ENCODE measurements at regions not wholly inside any gene's neighbourhood (a gene's known extent, or its start where the extent isn't known, plus 50 kb on each side); places are given as distances from the start of the nearest gene placed in this dataset.

DNA sequence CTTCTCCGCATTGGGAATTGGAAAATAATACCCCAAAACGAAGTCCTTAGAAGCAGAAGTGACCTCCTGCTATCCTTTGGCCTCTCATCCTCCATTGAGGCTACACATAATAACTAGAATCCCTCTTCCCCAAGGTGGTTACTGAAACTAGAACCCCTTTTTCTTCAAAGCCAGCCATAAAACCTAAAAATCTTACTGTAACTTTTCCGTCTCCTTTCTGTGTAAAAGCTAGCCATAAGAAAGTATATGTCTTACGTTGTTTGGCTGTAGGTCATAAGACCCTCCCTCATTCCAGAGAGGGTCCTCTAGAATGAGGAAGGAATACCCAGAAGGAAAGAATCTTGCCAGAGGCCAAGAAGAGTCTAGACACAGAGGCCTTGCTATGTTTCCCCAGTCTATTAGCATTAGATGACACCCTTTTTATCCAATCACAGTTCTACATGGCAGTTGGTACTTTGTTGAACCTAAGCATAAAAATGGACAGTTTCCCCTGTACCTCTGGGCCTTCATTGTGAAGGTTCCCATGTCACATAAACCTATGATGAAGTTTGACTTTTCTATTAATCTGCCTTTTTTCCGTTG lies 133.9 kb upstream of the BTN3A2 start:
- no CpG with 5 or more reads among the region's 5 CpGs for WGBS (ENCODE audit: extremely low coverage, insufficient coverage, insufficient read length)
- Histone ChIP-seq H4K12ac (ENCODE audit: low read depth, low read length) (no peak overlapping the region), H3K27ac (ENCODE audit: low read depth, low read length) (no peak overlapping the region), H3K9ac (ENCODE audit: low read length) (no peak overlapping the region), H4K8ac (ENCODE audit: low read depth, low read length) (no peak overlapping the region), H2BK120ac (ENCODE audit: insufficient read depth, low read length, poor library complexity) (no peak overlapping the region), H3K4me1 (ENCODE audit: control insufficient read depth in 1 of 2, insufficient read depth in 2 of 2, low read length in 2 of 2) (peaks cover 2 to 3% of the 10 kb centered on the region in 2 experiments), H3K79me2 (ENCODE audit: control insufficient read depth, insufficient read depth, low read length, poor library complexity) (peaks cover 7% of the 10 kb centered on the region), H3K4me2 (ENCODE audit: low read length) (no peak overlapping the region), H2AFZ (ENCODE audit: insufficient read depth, low read length, poor library complexity) (no peak overlapping the region), H3K4me3 (ENCODE audit: low read depth, low read length) (no peak overlapping the region), H3K4ac (ENCODE audit: low read depth, low read length) (no peak overlapping the region), H3K23ac (ENCODE audit: low read length) (no peak overlapping the region), H3K36me3 (ENCODE audit: control insufficient read depth in 1 of 2, insufficient read depth in 2 of 2, low read length in 2 of 2) (no peaks in the 10 kb centered on the region), H3K14ac (ENCODE audit: low read length) (no peak overlapping the region), H2BK5ac (ENCODE audit: low read depth, low read length, poor library complexity) (no peak overlapping the region), H3K27me3 (ENCODE audit: insufficient read depth, low read length) (no peaks in the 10 kb centered on the region), H3K9me3 (ENCODE audit: insufficient read depth, low read depth, low read length) (no peaks in the 10 kb centered on the region), H2BK12ac (ENCODE audit: low read length) (no peak overlapping the region), H3K79me1 (ENCODE audit: low read length) (peaks cover 9% of the 10 kb centered on the region), H4K91ac (ENCODE audit: low read depth, low read length) (no peak overlapping the region), H2AK5ac (ENCODE audit: low read length) (no peak overlapping the region), H3K18ac (ENCODE audit: low read length) (no peak overlapping the region)
- no peak for DNase-seq

DNA sequence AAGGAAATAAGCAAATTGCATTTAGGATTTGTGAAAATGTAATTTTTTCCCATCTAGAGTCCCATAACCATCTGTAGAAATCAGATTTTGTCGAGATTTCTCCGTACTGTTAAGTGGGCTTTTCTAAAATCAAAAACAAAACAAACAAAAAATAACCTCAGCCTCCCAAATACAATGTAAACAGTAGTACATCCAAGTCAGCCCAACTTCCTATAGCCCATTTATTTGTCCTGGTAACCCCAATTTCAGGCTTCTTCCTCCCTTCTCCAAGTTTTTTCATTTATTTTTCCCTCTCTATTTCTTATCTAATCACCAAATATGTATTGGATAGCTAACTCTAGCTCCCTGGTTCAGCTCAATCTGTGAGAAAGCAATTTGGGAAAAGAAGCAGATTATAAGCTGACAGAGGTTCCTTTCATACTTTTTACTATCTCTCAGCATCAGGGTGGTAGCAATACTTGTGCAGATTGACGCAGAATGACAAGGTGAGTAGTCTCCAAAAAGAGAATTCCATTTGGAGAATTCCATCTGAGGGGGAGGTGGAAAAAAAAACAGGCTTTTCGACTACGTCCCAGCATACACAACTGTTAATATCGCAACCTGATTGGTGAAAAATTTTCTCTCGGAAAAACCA lies 132.6 kb upstream of the BTN3A2 start:
- Histone ChIP-seq H2AFZ (ENCODE audit: insufficient read depth, low read length, poor library complexity) (no peak overlapping the region), H3K9ac (ENCODE audit: low read length) (no peak overlapping the region), H3K79me1 (ENCODE audit: low read length) (peaks cover 9% of the 10 kb centered on the region), H3K4me2 (ENCODE audit: low read length) (peak overlapping the region; percentile 71), H4K8ac (ENCODE audit: low read depth, low read length) (no peak overlapping the region), H3K9me3 (ENCODE audit: insufficient read depth, low read depth, low read length) (no peaks in the 10 kb centered on the region), H2BK120ac (ENCODE audit: insufficient read depth, low read length, poor library complexity) (no peak overlapping the region), H3K79me2 (ENCODE audit: control insufficient read depth, insufficient read depth, low read length, poor library complexity) (peaks cover 7% of the 10 kb centered on the region), H2AK5ac (ENCODE audit: low read length) (no peak overlapping the region), H3K4me1 (ENCODE audit: control insufficient read depth in 1 of 2, insufficient read depth in 2 of 2, low read length in 2 of 2) (peaks cover 2 to 3% of the 10 kb centered on the region in 2 experiments), H3K27ac (ENCODE audit: low read depth, low read length) (peak overlapping the region; percentile 19), H4K91ac (ENCODE audit: low read depth, low read length) (no peak overlapping the region), H3K14ac (ENCODE audit: low read length) (no peak overlapping the region), H2BK12ac (ENCODE audit: low read length) (no peak overlapping the region), H2BK5ac (ENCODE audit: low read depth, low read length, poor library complexity) (no peak overlapping the region), H3K4me3 (ENCODE audit: low read depth, low read length) (no peak overlapping the region), H3K27me3 (ENCODE audit: insufficient read depth, low read length) (no peaks in the 10 kb centered on the region), H3K36me3 (ENCODE audit: control insufficient read depth in 1 of 2, insufficient read depth in 2 of 2, low read length in 2 of 2) (no peaks in the 10 kb centered on the region), H3K4ac (ENCODE audit: low read depth, low read length) (no peak overlapping the region), H3K18ac (ENCODE audit: low read length) (no peak overlapping the region), H3K23ac (ENCODE audit: low read length) (no peak overlapping the region), H4K12ac (ENCODE audit: low read depth, low read length) (no peak overlapping the region)
- no CpG with 5 or more reads among the region's 7 CpGs for WGBS (ENCODE audit: extremely low coverage, insufficient coverage, insufficient read length)
- peak in 1 of 2 donors; percentile 71 for DNase-seq

DNA sequence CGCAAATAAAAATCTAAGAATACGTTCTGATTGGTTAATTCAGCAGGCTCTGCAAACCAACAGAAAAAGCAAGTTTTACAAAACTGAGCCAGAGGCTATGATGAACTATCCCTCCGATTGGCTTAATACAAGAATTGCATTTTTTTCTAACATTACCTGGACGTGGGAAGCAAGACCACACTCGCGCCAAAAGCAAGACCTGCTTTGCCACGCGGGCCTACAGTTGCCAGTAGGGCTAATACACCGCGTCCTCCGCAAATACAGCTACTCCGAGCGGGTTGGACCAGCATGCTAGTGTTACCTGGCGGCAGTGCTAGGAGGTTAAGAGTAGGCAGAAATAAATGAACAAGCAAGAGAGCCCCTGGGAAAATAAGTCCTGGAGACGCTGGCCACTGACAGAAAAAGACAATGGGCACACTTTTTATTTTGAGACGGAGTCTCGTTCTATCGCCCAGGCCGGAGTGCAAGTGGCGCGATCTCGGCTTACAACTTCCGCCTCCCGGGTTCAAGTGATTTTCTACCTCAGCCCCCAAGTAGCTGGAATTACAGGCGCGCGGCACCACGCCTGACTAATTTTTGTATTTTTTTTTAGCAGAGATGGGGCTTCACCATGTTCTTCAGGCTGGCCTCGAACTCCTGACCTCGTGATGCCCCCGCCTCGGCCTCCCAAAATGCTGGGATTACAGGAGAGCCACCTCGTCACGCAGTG lies 131.9 kb upstream of the BTN3A2 start:
- Histone ChIP-seq H3K79me2 (ENCODE audit: control insufficient read depth, insufficient read depth, low read length, poor library complexity) (peaks cover 7% of the 10 kb centered on the region), H2BK5ac (ENCODE audit: low read depth, low read length, poor library complexity) (peak overlapping the region; percentile 36), H2AFZ (ENCODE audit: insufficient read depth, low read length, poor library complexity) (peak overlapping the region; percentile 76), H2BK12ac (ENCODE audit: low read length) (no peak overlapping the region), H3K4me3 (ENCODE audit: low read depth, low read length) (peak overlapping the region; percentile 49), H4K8ac (ENCODE audit: low read depth, low read length) (peak overlapping the region; percentile 18), H3K4me2 (ENCODE audit: low read length) (peak overlapping the region; percentile 71), H4K12ac (ENCODE audit: low read depth, low read length) (peak overlapping the region; percentile 47), H3K9ac (ENCODE audit: low read length) (peak overlapping the region; percentile 41), H2BK120ac (ENCODE audit: insufficient read depth, low read length, poor library complexity) (peak overlapping the region; percentile 11), H3K36me3 (ENCODE audit: control insufficient read depth in 1 of 2, insufficient read depth in 2 of 2, low read length in 2 of 2) (no peaks in the 10 kb centered on the region), H3K23ac (ENCODE audit: low read length) (no peak overlapping the region), H3K9me3 (ENCODE audit: insufficient read depth, low read depth, low read length) (no peaks in the 10 kb centered on the region), H2AK5ac (ENCODE audit: low read length) (no peak overlapping the region), H3K27ac (ENCODE audit: low read depth, low read length) (peak overlapping the region; percentile 39), H3K4ac (ENCODE audit: low read depth, low read length) (peak overlapping the region; percentile 70), H3K14ac (ENCODE audit: low read length) (peak overlapping the region; percentile 72), H3K4me1 (ENCODE audit: control insufficient read depth in 1 of 2, insufficient read depth in 2 of 2, low read length in 2 of 2) (peaks cover 2 to 3% of the 10 kb centered on the region in 2 experiments), H3K79me1 (ENCODE audit: low read length) (peaks cover 9% of the 10 kb centered on the region), H3K18ac (ENCODE audit: low read length) (peak overlapping the region; percentile 14), H4K91ac (ENCODE audit: low read depth, low read length) (peak overlapping the region; percentile 53), H3K27me3 (ENCODE audit: insufficient read depth, low read length) (no peaks in the 10 kb centered on the region)
- no CpG with 5 or more reads among the region's 34 CpGs for WGBS (ENCODE audit: extremely low coverage, insufficient coverage, insufficient read length)
- peak; percentile 54 to 96 for DNase-seq

DNA sequence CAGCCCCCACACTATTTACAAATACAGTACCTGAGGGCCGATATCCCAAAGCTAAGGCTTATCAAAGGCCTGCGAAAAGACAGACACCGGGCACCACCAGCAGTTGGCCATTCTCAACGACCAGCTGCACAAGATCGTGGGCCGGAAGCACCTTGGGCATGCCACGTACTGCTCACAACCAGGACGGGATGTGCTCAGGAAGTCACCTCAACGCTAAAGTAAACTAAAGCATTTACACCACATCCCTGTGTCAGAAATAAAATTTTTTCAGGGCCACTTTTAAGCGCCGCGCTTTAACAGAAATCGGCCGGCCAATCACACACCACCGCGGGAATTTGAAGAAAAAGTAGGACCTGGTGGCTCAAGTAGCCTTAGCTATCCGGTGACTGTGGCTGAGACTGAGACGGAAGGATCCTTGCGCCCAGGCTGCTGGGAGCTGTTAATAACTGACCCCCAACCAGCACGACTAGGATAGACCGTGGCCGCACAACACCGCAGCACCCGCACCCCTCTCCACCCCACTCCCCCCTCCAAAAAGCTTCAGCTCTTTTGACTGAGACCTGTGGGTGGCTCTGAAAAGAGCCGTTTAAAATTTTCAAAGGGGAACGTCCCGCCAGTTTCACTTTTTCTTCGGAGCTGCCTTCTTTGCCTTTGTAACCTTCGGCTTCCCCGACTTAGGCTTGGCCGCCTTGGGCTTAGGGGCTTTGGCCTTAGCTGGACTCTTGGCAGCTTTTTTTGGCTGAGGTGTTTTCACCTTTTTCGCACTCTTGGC lies 131.2 kb upstream of the BTN3A2 start:
- peak overlapping the region; percentile 39 for H3K27ac ChIP-seq (ENCODE audit: low read depth, low read length)
- H3K4me3 ChIP-seq (ENCODE audit: low read depth, low read length): peak overlapping the region; percentile 68
- H2BK120ac ChIP-seq (ENCODE audit: insufficient read depth, low read length, poor library complexity): peak overlapping the region; percentile 63
- H2BK5ac ChIP-seq (ENCODE audit: low read depth, low read length, poor library complexity): peak overlapping the region; percentile 61
- H4K12ac ChIP-seq (ENCODE audit: low read depth, low read length): peak overlapping the region; percentile 77
- H3K14ac ChIP-seq (ENCODE audit: low read length): peak overlapping the region; percentile 64
- no peak overlapping the region for H2BK12ac ChIP-seq (ENCODE audit: low read length)
- peaks cover 2 to 3% of the 10 kb centered on the region in 2 experiments for H3K4me1 ChIP-seq (ENCODE audit: control insufficient read depth in 1 of 2, insufficient read depth in 2 of 2, low read length in 2 of 2)
- no peak overlapping the region for H3K23ac ChIP-seq (ENCODE audit: low read length)
- no peak overlapping the region for H2AK5ac ChIP-seq (ENCODE audit: low read length)
- peak overlapping the region; percentile 85 for H4K8ac ChIP-seq (ENCODE audit: low read depth, low read length)
- peak; percentile 73 to 77 for DNase-seq
- H3K4me2 ChIP-seq (ENCODE audit: low read length): peak overlapping the region; percentile 71
- H3K79me1 ChIP-seq (ENCODE audit: low read length): peaks cover 9% of the 10 kb centered on the region
- H3K79me2 ChIP-seq (ENCODE audit: control insufficient read depth, insufficient read depth, low read length, poor library complexity): peaks cover 7% of the 10 kb centered on the region
- H3K9me3 ChIP-seq (ENCODE audit: insufficient read depth, low read depth, low read length): no peaks in the 10 kb centered on the region
- peak overlapping the region; percentile 75 for H3K4ac ChIP-seq (ENCODE audit: low read depth, low read length)
- no peaks in the 10 kb centered on the region for H3K36me3 ChIP-seq (ENCODE audit: control insufficient read depth in 1 of 2, insufficient read depth in 2 of 2, low read length in 2 of 2)
- peak overlapping the region; percentile 95 for H3K18ac ChIP-seq (ENCODE audit: low read length)
- peak overlapping the region; percentile 76 for H2AFZ ChIP-seq (ENCODE audit: insufficient read depth, low read length, poor library complexity)
- H3K9ac ChIP-seq (ENCODE audit: low read length): peak overlapping the region; percentile 81
- H4K91ac ChIP-seq (ENCODE audit: low read depth, low read length): peak overlapping the region; percentile 65
- H3K27me3 ChIP-seq (ENCODE audit: insufficient read depth, low read length): no peaks in the 10 kb centered on the region
- no CpG with 5 or more reads among the region's 32 CpGs for WGBS (ENCODE audit: extremely low coverage, insufficient coverage, insufficient read length)
